ENCODE measurements at regions not wholly inside any gene's neighbourhood (a gene's known extent, or its start where the extent isn't known, plus 50 kb on each side); places are given as distances from the start of the nearest gene placed in this dataset.

- Histone ChIP-seq H3K9me1 (ENCODE audit: control insufficient read depth, extremely low read depth, insufficient read depth, low read length) (no peaks in the 10 kb centered on the region), H3K27me3 (ENCODE audit: control insufficient read depth, extremely low read depth, insufficient read depth, low read length) (no peaks in the 10 kb centered on the region), H3K4me3 (ENCODE audit: control insufficient read depth in 2 of 3, extremely low read depth in 1 of 3, insufficient read depth in 2 of 3, low read depth in 1 of 3, low read length in 3 of 3) (no peak overlapping the region), H3K79me2 (ENCODE audit: control insufficient read depth, insufficient read depth, low read length) (no peaks in the 10 kb centered on the region), H3K9me3 (ENCODE audit: control insufficient read depth, low read depth, low read length) (no peaks in the 10 kb centered on the region), H2AFZ (ENCODE audit: control insufficient read depth, low read length) (no peak overlapping the region), H3K9ac (ENCODE audit: control insufficient read depth, extremely low read depth, insufficient read depth, low read length) (no peak overlapping the region), H3K4me2 (ENCODE audit: control insufficient read depth, extremely low read depth, insufficient read depth, low read depth, low read length) (no peak overlapping the region), H3K4me1 (ENCODE audit: control insufficient read depth, extremely low read depth, insufficient read depth, low read length) (no peaks in the 10 kb centered on the region), H3K27ac (ENCODE audit: control insufficient read depth, insufficient read depth, low read length) (no peak overlapping the region), H3K36me3 (ENCODE audit: control insufficient read depth in 2 of 2, extremely low read depth in 1 of 2, insufficient read depth in 2 of 2, low read length in 2 of 2) (no peaks in the 10 kb centered on the region), H4K20me1 (ENCODE audit: control insufficient read depth, extremely low read depth, insufficient read depth, low read length) (no peaks in the 10 kb centered on the region)
- dilution Hi-C loops (cut with MboI; ENCODE audit: extremely low pct_ligation_motif_present, low sequenced_read_pairs) = no loop called here
- no peak for DNase-seq (ENCODE audit: low read depth, low spot score)
- FAIRE-seq = no peak
- TF ChIP-seq CTCF (optimal IDR thresholded peaks at IDR 0.05 in 1 of 3, IDR thresholded peaks at IDR 0.05 in 1 of 3, conservative IDR thresholded peaks at IDR 0.05 in 1 of 3; ENCODE audit: extremely low read depth in 1 of 3, insufficient read depth in 2 of 3, low read length in 3 of 3) (no peak), EZH2 (IDR thresholded peaks at IDR 0.05; ENCODE audit: low read length) (no peak)
Observed at GRCh38 chr13:61246351-61246750, 169.3 kb downstream of the PCDH20 start.

GRCh38 chr13:61215601-61216000 is 200.0 kb downstream of the PCDH20 start:
- H2AFZ ChIP-seq (ENCODE audit: control insufficient read depth, low read length) = no peak overlapping the region
- no peak overlapping the region for H3K4me3 ChIP-seq (ENCODE audit: control insufficient read depth in 2 of 3, extremely low read depth in 1 of 3, insufficient read depth in 2 of 3, low read depth in 1 of 3, low read length in 3 of 3)
- H3K4me2 ChIP-seq (ENCODE audit: control insufficient read depth, extremely low read depth, insufficient read depth, low read depth, low read length) = no peak overlapping the region
- no peaks in the 10 kb centered on the region for H4K20me1 ChIP-seq (ENCODE audit: control insufficient read depth, extremely low read depth, insufficient read depth, low read length)
- no peak overlapping the region for H3K27ac ChIP-seq (ENCODE audit: control insufficient read depth, insufficient read depth, low read length)
- H3K27me3 ChIP-seq (ENCODE audit: control insufficient read depth, extremely low read depth, insufficient read depth, low read length) = no peaks in the 10 kb centered on the region
- no peaks in the 10 kb centered on the region for H3K36me3 ChIP-seq (ENCODE audit: control insufficient read depth in 2 of 2, extremely low read depth in 1 of 2, insufficient read depth in 2 of 2, low read length in 2 of 2)
- H3K9ac ChIP-seq (ENCODE audit: control insufficient read depth, extremely low read depth, insufficient read depth, low read length) = no peak overlapping the region
- no peaks in the 10 kb centered on the region for H3K79me2 ChIP-seq (ENCODE audit: control insufficient read depth, insufficient read depth, low read length)
- H3K9me1 ChIP-seq (ENCODE audit: control insufficient read depth, extremely low read depth, insufficient read depth, low read length) = no peaks in the 10 kb centered on the region
- dilution Hi-C loops (cut with MboI; ENCODE audit: extremely low pct_ligation_motif_present, low sequenced_read_pairs) = no loop called here
- H3K9me3 ChIP-seq (ENCODE audit: control insufficient read depth, low read depth, low read length) = no peaks in the 10 kb centered on the region
- FAIRE-seq = no peak
- no peaks in the 10 kb centered on the region for H3K4me1 ChIP-seq (ENCODE audit: control insufficient read depth, extremely low read depth, insufficient read depth, low read length)
- TF ChIP-seq EZH2 (IDR thresholded peaks at IDR 0.05; ENCODE audit: low read length) (no peak), CTCF (optimal IDR thresholded peaks at IDR 0.05 in 1 of 3, IDR thresholded peaks at IDR 0.05 in 1 of 3, conservative IDR thresholded peaks at IDR 0.05 in 1 of 3; ENCODE audit: extremely low read depth in 1 of 3, insufficient read depth in 2 of 3, low read length in 3 of 3) (no peak)
- DNase-seq (ENCODE audit: low read depth, low spot score) = no peak
